ENCODE measurements at regions not wholly inside any gene's neighbourhood (a gene's known extent, or its start where the extent isn't known, plus 50 kb on each side); places are given as distances from the start of the nearest gene placed in this dataset.

- no peak for DNase-seq (ENCODE audit: insufficient read length, low spot score)
- no peak for FAIRE-seq
- no peak for TF ChIP-seq POLR2A (IDR thresholded peaks at IDR 0.05; ENCODE audit: low read depth, low read length)
These were observed 829.1 kb upstream of the MGAT4C start for GRCh38 chr12:87085286-87085685.

- FAIRE-seq (no peak), DNase-seq (ENCODE audit: insufficient read length, low spot score) (no peak)
- TF ChIP-seq POLR2A (IDR thresholded peaks at IDR 0.05; ENCODE audit: low read depth, low read length): no peak
These were observed 826.6 kb upstream of the MGAT4C start for GRCh38 chr12:87082756-87083155.

DNA sequence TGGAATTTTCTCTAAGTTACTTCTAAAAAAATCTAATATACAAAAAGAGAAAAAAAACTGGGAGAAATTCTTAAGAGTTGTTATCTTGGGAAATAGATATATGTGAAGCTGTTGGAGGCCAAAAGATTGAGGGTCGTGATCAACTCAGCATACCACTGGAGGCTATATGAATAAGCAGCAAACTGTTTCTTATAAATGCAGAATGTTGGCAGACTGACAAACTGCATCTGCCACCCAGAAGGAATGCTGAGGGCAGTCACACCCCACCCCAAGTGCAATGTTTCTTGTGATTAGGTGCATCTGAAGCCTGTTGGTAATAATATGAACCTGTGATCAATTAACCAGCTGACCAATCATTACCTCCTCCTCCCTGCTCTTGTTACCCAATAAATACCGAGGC, 818.6 kb upstream of the MGAT4C start:
- FAIRE-seq (no peak), DNase-seq (ENCODE audit: insufficient read length, low spot score) (no peak)
- TF ChIP-seq POLR2A (IDR thresholded peaks at IDR 0.05; ENCODE audit: low read depth, low read length): no peak

GRCh38 chr12:87066326-87066725, 810.1 kb upstream of the MGAT4C start:
- no peak for FAIRE-seq
- DNase-seq (ENCODE audit: insufficient read length, low spot score): no peak
- no peak for TF ChIP-seq POLR2A (IDR thresholded peaks at IDR 0.05; ENCODE audit: low read depth, low read length)

DNA sequence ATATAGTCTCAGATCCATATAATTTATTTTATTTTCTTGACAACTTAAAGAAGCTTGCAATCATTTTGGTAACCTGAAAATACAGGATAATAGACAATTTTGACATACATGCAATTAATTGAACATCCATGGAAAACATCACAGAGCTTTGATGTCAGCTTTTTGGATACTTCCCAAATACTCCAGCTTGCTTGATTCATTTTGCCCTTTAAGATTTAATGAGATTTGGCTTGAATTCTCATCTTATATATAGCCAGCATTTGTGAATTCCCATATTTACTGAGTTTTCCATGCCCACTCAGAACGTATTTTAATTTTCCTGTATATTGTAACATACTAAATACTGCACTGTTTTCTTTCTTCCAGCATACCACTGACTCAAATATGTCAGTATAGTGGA, 803.0 kb upstream of the MGAT4C start:
- FAIRE-seq: no peak
- no peak for TF ChIP-seq POLR2A (IDR thresholded peaks at IDR 0.05; ENCODE audit: low read depth, low read length)

DNA sequence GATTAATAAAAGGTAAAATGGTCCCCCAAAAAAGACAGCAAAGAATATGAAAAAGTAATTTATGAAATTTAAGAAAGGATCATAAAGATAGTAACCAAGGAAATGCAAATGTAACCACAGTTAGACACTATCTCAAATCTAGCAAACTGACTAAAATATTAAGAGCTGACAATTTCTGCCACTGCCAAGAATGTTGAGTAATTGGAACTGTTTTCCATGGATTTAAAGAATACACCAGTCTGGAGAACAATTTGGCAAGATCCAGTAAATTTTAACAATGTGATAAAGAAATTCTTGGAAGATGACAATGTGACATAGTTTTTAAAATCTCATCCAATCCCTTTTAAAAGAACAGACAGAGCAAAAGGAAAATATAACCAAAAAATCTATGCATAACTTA, 798.0 kb upstream of the MGAT4C start:
- DNase-seq (ENCODE audit: insufficient read length, low spot score): no peak
- no peak for TF ChIP-seq POLR2A (IDR thresholded peaks at IDR 0.05; ENCODE audit: low read depth, low read length)
- no peak for FAIRE-seq

More for the DNA sequence above, 803.0 kb upstream of the MGAT4C start:
- DNase-seq (ENCODE audit: insufficient read length, low spot score): no peak

GRCh38 chr12:87051621-87052020, 795.4 kb upstream of the MGAT4C start:
- FAIRE-seq (no peak), DNase-seq (ENCODE audit: insufficient read length, low spot score) (no peak)
- no peak for TF ChIP-seq POLR2A (IDR thresholded peaks at IDR 0.05; ENCODE audit: low read depth, low read length)

- DNase-seq (ENCODE audit: insufficient read length, low spot score) (no peak), FAIRE-seq (no peak)
- TF ChIP-seq POLR2A (IDR thresholded peaks at IDR 0.05; ENCODE audit: low read depth, low read length): no peak
These were observed 791.5 kb upstream of the MGAT4C start for GRCh38 chr12:87047691-87048090.

- no peak for FAIRE-seq
These were observed 783.3 kb upstream of the MGAT4C start for GRCh38 chr12:87039536-87039935.

DNA sequence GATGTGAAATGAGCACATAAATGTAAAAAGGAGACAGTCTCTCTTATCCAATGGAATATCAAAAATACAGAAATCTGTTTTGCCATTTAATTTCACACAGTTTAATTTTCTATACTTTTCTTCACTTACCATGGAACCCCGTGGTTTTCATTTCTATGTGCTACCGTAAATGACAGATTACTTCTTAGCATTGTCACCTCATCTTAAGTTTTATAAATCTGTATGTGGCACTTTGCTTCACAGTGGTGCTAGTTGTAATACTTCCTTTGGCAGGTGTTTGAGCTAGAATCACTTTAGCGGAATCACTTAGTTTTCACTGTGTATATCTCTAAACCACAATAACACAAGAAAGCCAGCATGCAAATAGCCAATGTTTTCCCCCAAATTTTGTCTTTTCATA, 781.9 kb upstream of the MGAT4C start:
- no peak for TF ChIP-seq POLR2A (IDR thresholded peaks at IDR 0.05; ENCODE audit: low read depth, low read length)
- DNase-seq (ENCODE audit: insufficient read length, low spot score): no peak
- FAIRE-seq: no peak

More at GRCh38 chr12:87039536-87039935, 783.3 kb upstream of the MGAT4C start:
- DNase-seq (ENCODE audit: insufficient read length, low spot score): no peak
- TF ChIP-seq POLR2A (IDR thresholded peaks at IDR 0.05; ENCODE audit: low read depth, low read length): no peak

- no peak for FAIRE-seq
- DNase-seq (ENCODE audit: insufficient read length, low spot score): no peak
- no peak for TF ChIP-seq POLR2A (IDR thresholded peaks at IDR 0.05; ENCODE audit: low read depth, low read length)
These were observed 769.8 kb upstream of the MGAT4C start for GRCh38 chr12:87025976-87026375.

- DNase-seq (ENCODE audit: insufficient read length, low spot score) (no peak), FAIRE-seq (no peak)
- TF ChIP-seq POLR2A (IDR thresholded peaks at IDR 0.05; ENCODE audit: low read depth, low read length): no peak
These were observed 765.2 kb upstream of the MGAT4C start for GRCh38 chr12:87021400-87021799.

DNA sequence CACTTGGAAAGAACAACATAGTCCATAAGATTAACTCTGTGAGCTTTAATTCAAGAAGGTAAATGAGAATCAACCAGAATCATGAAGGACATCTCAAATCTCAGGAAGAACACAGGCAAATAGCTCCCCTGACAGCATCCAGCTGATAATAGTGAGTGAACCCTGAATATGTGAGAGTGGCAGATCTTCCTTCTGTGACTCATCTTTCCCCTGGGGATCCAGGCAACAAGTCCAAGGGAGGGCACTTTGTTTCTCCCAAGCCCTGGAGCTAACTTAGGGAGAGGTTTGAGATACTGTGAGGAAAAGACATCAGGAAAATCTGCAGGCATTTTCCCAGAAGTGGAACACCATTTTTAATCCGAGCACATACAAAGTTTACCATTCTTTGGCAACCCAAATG, 763.9 kb upstream of the MGAT4C start:
- FAIRE-seq (no peak), DNase-seq (ENCODE audit: insufficient read length, low spot score) (no peak)
- no peak for TF ChIP-seq POLR2A (IDR thresholded peaks at IDR 0.05; ENCODE audit: low read depth, low read length)

GRCh38 chr12:87015352-87015751, 759.2 kb upstream of the MGAT4C start:
- FAIRE-seq: no peak
- TF ChIP-seq POLR2A (IDR thresholded peaks at IDR 0.05; ENCODE audit: low read depth, low read length): no peak
- DNase-seq (ENCODE audit: insufficient read length, low spot score): no peak

- DNase-seq (ENCODE audit: insufficient read length, low spot score) (no peak), FAIRE-seq (no peak)
- no peak for TF ChIP-seq POLR2A (IDR thresholded peaks at IDR 0.05; ENCODE audit: low read depth, low read length)
These were observed 752.7 kb upstream of the MGAT4C start for GRCh38 chr12:87008785-87009384.

GRCh38 chr12:87001102-87001501, 744.9 kb upstream of the MGAT4C start:
- no peak for TF ChIP-seq POLR2A (IDR thresholded peaks at IDR 0.05; ENCODE audit: low read depth, low read length)
- FAIRE-seq (no peak), DNase-seq (ENCODE audit: insufficient read length, low spot score) (no peak)

All from H54 (cell line).